HCT116 (cell line): ENCODE measurements at regions not wholly inside any gene's neighbourhood (a gene's known extent, or its start where the extent isn't known, plus 50 kb on each side); places are given as distances from the start of the nearest gene placed in this dataset.

Experiments used
- ATAC-seq: fragments of 200-7000 bp; cut with Tn5 transposase; 2 replicates; pipeline ENCODE4 v1.9.1; 2020; ENCODE audit warnings: mild to moderate bottlenecking, moderate library complexity
- BruUV-seq: library from RNA; stranded (reverse); fragments of 400-500 nt; replicated peaks from 2 replicates; lab custom pipeline; 2021; lab: Mats Ljungman, UMichigan
- CTCF ChIA-PET: fragments of 300-600 bp; sonication (Branson Sonifier 250); formaldehyde crosslinking; loops from one replicate; lab custom pipeline; 2021; ENCODE audit warnings: antibody characterized with exemption; lab: Charles Lee
- POLR2A ChIA-PET: fragments of 300-600, 350-600 bp; sonication (Branson Sonifier 250); formaldehyde crosslinking; loops from one replicate; lab custom pipeline; 2021; ENCODE audit warnings: antibody characterized with exemption; lab: Charles Lee
- RAD21 ChIA-PET, 2 experiments: fragments of 300-600 bp; sonication (Branson Sonifier 250); formaldehyde crosslinking; loops; one replicate each; lab custom pipeline; 2023; ENCODE audit warnings: low total read pairs in 2 of 2; ENCODE audit not compliant: uncharacterized antibody in 2 of 2, unreplicated experiment in 2 of 2, low non-redundant PET in 1 of 2; lab: Charles Lee
- DNase-seq: peaks from one replicate; pipeline ENCODE4 v3.0.0-alpha.2; 2010; ENCODE audit warnings: low read depth, low spot score
- H2AFZ ChIP-seq: fragments of 200-600 bp; shearing (Covaris generic), sonication (generic); 2 replicates; pipeline ENCODE4 v1.6.1; 2017; ENCODE audit warnings: low read depth, mixed run types, mixed read lengths, antibody characterized with exemption, low read length; ENCODE audit not compliant: poor library complexity, severe bottlenecking
- H3K27ac ChIP-seq: 2 replicates; pipeline ENCODE4 v1.5.1; 2012; ENCODE audit warnings: low read depth, low read length
- H3K27me3 ChIP-seq: fragments of 200-600 bp; sonication (generic); 2 replicates; pipeline ENCODE4 v1.6.1; 2016; ENCODE audit warnings: mixed run types, low read length, mixed read lengths; ENCODE audit not compliant: insufficient read depth
- H3K36me3 ChIP-seq, 2 experiments: fragments of 200-500 bp in 1 of 2; fragments of 200-600 bp in 1 of 2; sonication (Bioruptor generic) in 1 of 2; sonication (generic) in 1 of 2; 2 replicates each; pipeline versions ENCODE4 v1.5.1 to v1.6.1; 2014 to 2016; ENCODE audit warnings: low read length in 2 of 2, inconsistent platforms in 1 of 2, mixed read lengths in 1 of 2, mixed run types in 1 of 2; ENCODE audit not compliant: insufficient read depth in 2 of 2, control insufficient read depth in 1 of 2
- H3K4me1 ChIP-seq, 2 experiments: fragments of 200-600 bp in 1 of 2; sonication (generic) in 1 of 2; 2 replicates each; pipeline versions ENCODE4 v1.5.1 to v1.6.1; 2012 to 2017; ENCODE audit warnings: low read length in 2 of 2, inconsistent platforms in 1 of 2, mild to moderate bottlenecking in 1 of 2, mixed read lengths in 1 of 2, mixed run types in 1 of 2, moderate library complexity in 1 of 2; ENCODE audit not compliant: insufficient read depth in 2 of 2, control insufficient read depth in 1 of 2
- H3K4me2 ChIP-seq: fragments of 200-600 bp; sonication (generic); 2 replicates; pipeline ENCODE4 v1.6.1; 2017; ENCODE audit warnings: mixed run types, low read length, mixed read lengths
- H3K4me3 ChIP-seq, 2 experiments: fragments of 200-600 bp in 1 of 2; sonication (generic) in 1 of 2; replicated peaks in 1 of 2; 2 replicates each; pipeline ENCODE4 v1.5.1; 2011 to 2016; ENCODE audit warnings: low read length in 2 of 2, control low read depth in 1 of 2, low read depth in 1 of 2, mild to moderate bottlenecking in 1 of 2, mixed read lengths in 1 of 2, mixed run types in 1 of 2
- H3K79me2 ChIP-seq: fragments of 200-600 bp; sonication (generic); 2 replicates; pipeline ENCODE4 v1.6.1; 2017; ENCODE audit warnings: mild to moderate bottlenecking, mixed run types, low read length, moderate library complexity, mixed read lengths; ENCODE audit not compliant: insufficient read depth
- H3K9ac ChIP-seq: fragments of 200-600 bp; sonication (generic); 2 replicates; pipeline ENCODE4 v1.6.1; 2016; ENCODE audit warnings: low read length, mixed read lengths
- H3K9me2 ChIP-seq: fragments of 200-600 bp; sonication (generic), shearing (Covaris generic); 2 replicates; pipeline ENCODE4 v1.6.1; 2017; ENCODE audit warnings: mixed run types, mild to moderate bottlenecking, moderate library complexity; ENCODE audit not compliant: insufficient read depth
- H3K9me3 ChIP-seq, 2 experiments: fragments of 200-500 bp in 1 of 2; fragments of 200-600 bp in 1 of 2; sonication (Bioruptor generic) in 1 of 2; sonication (generic) in 1 of 2; 2 replicates each; pipeline ENCODE4 v1.6.1; 2014 to 2017; ENCODE audit warnings: low read length in 2 of 2, mixed read lengths in 2 of 2, inconsistent platforms in 1 of 2, low read depth in 1 of 2, mild to moderate bottlenecking in 1 of 2, mixed run types in 1 of 2, moderate library complexity in 1 of 2; ENCODE audit not compliant: control insufficient read depth in 1 of 2, insufficient read depth in 1 of 2
- H4K20me1 ChIP-seq: fragments of 200-600 bp; sonication (generic), shearing (Covaris generic); 2 replicates; pipeline ENCODE4 v1.6.1; 2017; ENCODE audit warnings: mixed run types, mild to moderate bottlenecking, moderate library complexity; ENCODE audit not compliant: insufficient read depth
- CBX3 ChIP-seq: IDR thresholded peaks from 2 replicates; pipeline ENCODE4 v1.6.1; 2012; ENCODE audit warnings: low read depth
- EGR1 ChIP-seq: IDR thresholded peaks from 2 replicates; pipeline ENCODE4 v1.6.1; 2012; ENCODE audit warnings: low read depth
- POLR2A ChIP-seq: IDR thresholded peaks from 2 replicates; pipeline ENCODE4 v1.7.0; 2011; ENCODE audit warnings: borderline replicate concordance; ENCODE audit not compliant: insufficient read depth, insufficient read length; ENCODE audit errors: extremely low read depth
- RAD21 ChIP-seq: IDR thresholded peaks from 2 replicates; pipeline ENCODE4 v1.6.1; 2012; ENCODE audit warnings: low read depth, mild to moderate bottlenecking
- SRF ChIP-seq: IDR thresholded peaks from 2 replicates; pipeline ENCODE4 v1.6.1; 2012; ENCODE audit warnings: low read depth
- TCF7L2 ChIP-seq: IDR thresholded peaks from 2 replicates; pipeline ENCODE4 v1.7.0; 2011; ENCODE audit warnings: borderline replicate concordance, inconsistent platforms; ENCODE audit not compliant: insufficient read depth, insufficient read length; ENCODE audit errors: extremely low read depth
- ZNF274 ChIP-seq: fragments of 200-500 bp; sonication (Bioruptor generic); IDR thresholded peaks from 2 replicates; pipeline ENCODE4 v1.6.1; 2014; ENCODE audit warnings: mild to moderate bottlenecking, low read depth, low read length, inconsistent platforms
- intact Hi-C: fragments of 100-400 bp; cut with micrococcal nuclease; formaldehyde crosslinking; loops from 2 replicates; pipeline ENCODE4 v1.10.0; 2022
- TF ChIP-seq, protein P1 (sequence below), 3 experiments: fragments of 200-600 bp in 1 of 3; sonication (generic) in 1 of 3; IDR thresholded peaks in 2 of 3; conservative IDR thresholded peaks in 1 of 3; 2 replicates each; pipeline ENCODE4 v1.5.1; 2012 to 2017; ENCODE audit warnings: low read depth in 2 of 3, low read length in 2 of 3, antibody characterized with exemption in 1 of 3, borderline replicate concordance in 1 of 3, control low read depth in 1 of 3, mild to moderate bottlenecking in 1 of 3, mixed read lengths in 1 of 3, mixed run types in 1 of 3, moderate library complexity in 1 of 3; ENCODE audit not compliant: insufficient read depth in 1 of 3
- TF ChIP-seq, protein P2 (sequence below): IDR thresholded peaks from 2 replicates; pipeline ENCODE4 v1.6.1; 2012

DNA sequence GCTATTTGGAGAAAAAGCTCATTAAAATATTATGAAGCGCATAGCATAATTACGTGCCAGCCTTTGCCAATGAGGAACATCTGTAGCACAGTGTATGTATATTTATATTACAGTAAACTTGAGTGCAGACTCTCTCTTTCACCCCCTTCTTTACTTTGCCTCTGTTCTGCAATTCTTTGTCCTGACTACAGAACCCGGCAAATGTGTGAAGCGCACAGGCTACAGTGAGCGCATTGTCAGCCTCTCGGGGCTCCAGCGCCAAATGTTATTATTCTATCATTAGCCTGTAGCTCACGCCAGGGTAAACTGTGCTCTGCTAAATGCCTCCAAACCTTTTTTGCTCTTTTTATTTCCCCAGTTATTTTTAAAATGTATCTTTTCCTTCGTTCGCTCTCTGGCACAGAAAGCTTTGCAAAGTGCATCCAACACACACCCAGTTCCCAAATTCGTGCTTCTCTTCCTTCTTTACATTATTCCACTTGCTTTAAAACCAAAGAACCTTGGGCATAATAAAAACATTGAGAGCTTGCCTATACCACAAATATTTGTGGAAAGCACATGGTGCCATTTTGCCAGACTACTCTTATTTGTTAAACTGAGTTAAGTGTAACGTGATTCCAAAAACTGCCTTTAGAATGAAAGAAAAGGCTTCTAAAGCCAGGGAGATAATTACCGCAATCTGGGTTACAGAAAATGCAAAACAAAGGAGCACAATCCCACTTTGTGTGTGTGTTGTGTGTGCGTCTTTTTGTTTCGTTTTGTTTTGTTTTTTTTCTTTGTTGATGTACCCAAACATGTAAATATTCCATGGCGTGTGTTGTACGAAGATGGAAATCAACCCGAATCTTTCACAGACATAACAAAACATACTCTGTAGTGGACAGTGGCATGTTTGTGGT is 164.1 kb upstream of the MPDZ start:
- Histone ChIP-seq H3K9me2 (no peaks in the 10 kb centered on the region), H3K4me1 (no peaks in the 10 kb centered on the region), H3K36me3 (no peaks in the 10 kb centered on the region), H3K27ac (no peak overlapping the region), H3K9ac (no peak overlapping the region), H4K20me1 (no peaks in the 10 kb centered on the region), H3K27me3 (no peaks in the 10 kb centered on the region), H3K4me3 (no peak overlapping the region), H3K4me2 (no peak overlapping the region), H3K9me3 (no peaks in the 10 kb centered on the region), H2AFZ (no peak overlapping the region), H3K79me2 (no peaks in the 10 kb centered on the region)
- CTCF ChIA-PET: no interaction called here
- ATAC-seq (no peak), DNase-seq (no peak)
- POLR2A ChIA-PET: no interaction called here
- no TSS peak for BruUV-seq
- intact Hi-C loops: no loop called here
- RAD21 ChIA-PET: no interaction called here
- no peak for TF ChIP-seq CBX3
- no peak for TF ChIP-seq ZNF274
- no peak for TF ChIP-seq RAD21
- TF ChIP-seq EGR1: no peak
- TF ChIP-seq, protein P1, sequence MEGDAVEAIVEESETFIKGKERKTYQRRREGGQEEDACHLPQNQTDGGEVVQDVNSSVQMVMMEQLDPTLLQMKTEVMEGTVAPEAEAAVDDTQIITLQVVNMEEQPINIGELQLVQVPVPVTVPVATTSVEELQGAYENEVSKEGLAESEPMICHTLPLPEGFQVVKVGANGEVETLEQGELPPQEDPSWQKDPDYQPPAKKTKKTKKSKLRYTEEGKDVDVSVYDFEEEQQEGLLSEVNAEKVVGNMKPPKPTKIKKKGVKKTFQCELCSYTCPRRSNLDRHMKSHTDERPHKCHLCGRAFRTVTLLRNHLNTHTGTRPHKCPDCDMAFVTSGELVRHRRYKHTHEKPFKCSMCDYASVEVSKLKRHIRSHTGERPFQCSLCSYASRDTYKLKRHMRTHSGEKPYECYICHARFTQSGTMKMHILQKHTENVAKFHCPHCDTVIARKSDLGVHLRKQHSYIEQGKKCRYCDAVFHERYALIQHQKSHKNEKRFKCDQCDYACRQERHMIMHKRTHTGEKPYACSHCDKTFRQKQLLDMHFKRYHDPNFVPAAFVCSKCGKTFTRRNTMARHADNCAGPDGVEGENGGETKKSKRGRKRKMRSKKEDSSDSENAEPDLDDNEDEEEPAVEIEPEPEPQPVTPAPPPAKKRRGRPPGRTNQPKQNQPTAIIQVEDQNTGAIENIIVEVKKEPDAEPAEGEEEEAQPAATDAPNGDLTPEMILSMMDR (IDR thresholded peaks at IDR 0.05 in 2 of 3, conservative IDR thresholded peaks at IDR 0.05 in 1 of 3; ENCODE audit: borderline replicate concordance in 1 of 3, insufficient read depth in 1 of 3, low read depth in 2 of 3, low read length in 2 of 3): no peak
- no peak for TF ChIP-seq POLR2A
- no peak for TF ChIP-seq TCF7L2
- TF ChIP-seq, protein P2, sequence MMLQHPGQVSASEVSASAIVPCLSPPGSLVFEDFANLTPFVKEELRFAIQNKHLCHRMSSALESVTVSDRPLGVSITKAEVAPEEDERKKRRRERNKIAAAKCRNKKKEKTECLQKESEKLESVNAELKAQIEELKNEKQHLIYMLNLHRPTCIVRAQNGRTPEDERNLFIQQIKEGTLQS: no peak
- TF ChIP-seq SRF: no peak
